Large intestine (tissue), 3 donors: ENCODE measurements at regions not wholly inside any gene's neighbourhood (a gene's known extent, or its start where the extent isn't known, plus 50 kb on each side); places are given as distances from the start of the nearest gene placed in this dataset.

ENCODE experiments used
- DNase-seq, 2 donors: peaks; one replicate each; pipeline versions ENCODE4 v3.0.0 to v3.0.0-alpha.2; 2013
- H3K27ac ChIP-seq: one replicate; pipeline ENCODE4 v1.5.1; 2013; ENCODE audit warnings: low read length
- H3K27me3 ChIP-seq: 2 replicates; pipeline ENCODE4 v1.6.1; 2013; ENCODE audit warnings: low read length; ENCODE audit not compliant: control insufficient read depth, insufficient read depth
- H3K36me3 ChIP-seq: 2 replicates; pipeline ENCODE4 v1.6.1; 2013; ENCODE audit warnings: low read length; ENCODE audit not compliant: control insufficient read depth, insufficient read depth
- H3K4me1 ChIP-seq: one replicate; pipeline ENCODE4 v1.6.1; 2013; ENCODE audit warnings: low read length; ENCODE audit not compliant: control insufficient read depth, insufficient read depth
- H3K4me3 ChIP-seq: one replicate; pipeline ENCODE4 v1.5.1; 2013; ENCODE audit warnings: low read length
- H3K9me3 ChIP-seq: one replicate; pipeline ENCODE4 v1.6.1; 2013; ENCODE audit warnings: mild to moderate bottlenecking, low read depth, low read length, moderate library complexity; ENCODE audit not compliant: control insufficient read depth
- WGBS: methylation state at CpG from one replicate; pipeline ENCODE4 v1.1.5; 2013; ENCODE audit warnings: low lambda C conversion rate; ENCODE audit not compliant: insufficient coverage; 5-methylcytosine and 5-hydroxymethylcytosine counted together

DNA sequence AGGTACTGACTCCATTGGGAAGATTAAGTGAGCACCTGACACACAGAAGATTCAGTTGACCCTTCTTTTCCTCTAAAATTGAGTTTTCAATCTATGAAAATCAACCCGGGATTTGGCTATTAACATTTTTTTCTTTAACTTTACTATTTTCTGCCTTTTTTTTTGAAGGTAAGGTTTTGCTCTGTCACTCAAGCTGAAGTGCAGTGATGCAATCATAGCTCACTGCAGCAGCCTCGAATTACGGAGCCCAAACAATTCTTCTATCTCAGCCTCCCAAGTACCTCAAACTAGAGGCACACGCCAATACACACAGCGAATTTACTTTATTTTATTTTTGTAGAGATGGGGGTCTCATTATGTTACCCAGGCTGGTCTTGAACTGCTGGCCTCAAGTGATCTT is 1029.5 kb downstream of the MCTP2 start:
- H3K27ac ChIP-seq = no peak overlapping the region
- no peaks in the 10 kb centered on the region for H3K4me1 ChIP-seq
- H3K36me3 ChIP-seq = no peaks in the 10 kb centered on the region
- no peak for DNase-seq
- H3K9me3 ChIP-seq = no peaks in the 10 kb centered on the region
- H3K27me3 ChIP-seq = peaks cover 5% of the 10 kb centered on the region
- WGBS = 50% methylated on average over 1 of the region's 5 CpGs
- H3K4me3 ChIP-seq = no peak overlapping the region

DNA sequence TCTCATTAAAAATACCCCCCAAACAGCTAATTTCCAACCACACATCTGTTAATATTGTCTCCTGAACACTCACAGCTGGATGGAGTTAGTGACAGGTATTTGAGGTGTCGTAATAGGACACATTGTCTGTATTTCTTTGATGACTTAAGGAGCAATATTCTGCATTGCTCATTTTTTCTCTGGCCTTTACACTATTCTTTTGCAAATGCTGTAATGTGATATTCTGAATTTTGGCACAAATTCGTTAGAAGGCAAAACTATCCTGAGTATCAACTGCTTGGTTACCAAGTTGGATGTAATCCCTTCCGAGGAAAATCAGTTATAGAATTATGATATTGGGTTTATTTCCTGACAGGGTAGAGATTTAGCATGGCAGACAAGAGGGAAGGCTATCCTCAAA is 1030.2 kb downstream of the MCTP2 start:
- H3K36me3 ChIP-seq = no peaks in the 10 kb centered on the region
- no peaks in the 10 kb centered on the region for H3K9me3 ChIP-seq
- H3K27me3 ChIP-seq = peaks cover 5% of the 10 kb centered on the region
- no CpG with 5 or more reads among the region's 3 CpGs for WGBS
- H3K27ac ChIP-seq = no peak overlapping the region
- no peak for DNase-seq
- no peak overlapping the region for H3K4me3 ChIP-seq
- no peaks in the 10 kb centered on the region for H3K4me1 ChIP-seq

DNA sequence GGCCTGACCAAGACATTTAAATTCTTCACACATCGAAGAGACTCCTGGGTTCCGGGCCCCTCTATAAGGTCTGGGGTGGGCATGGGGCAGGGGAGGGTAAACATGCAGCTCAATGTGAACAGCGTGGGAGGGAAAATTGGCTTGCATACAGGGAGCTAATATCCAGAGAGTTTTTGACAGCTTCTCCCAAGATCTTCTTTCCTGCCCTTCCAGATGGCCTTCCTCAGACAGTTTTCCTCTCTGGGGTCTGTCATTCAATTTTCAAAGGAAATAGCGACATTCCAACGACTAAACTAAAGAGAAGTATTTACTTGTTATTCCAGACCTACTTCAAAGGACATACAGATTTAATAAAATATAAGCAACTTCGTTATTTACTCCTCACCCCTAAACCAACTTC is 1030.6 kb downstream of the MCTP2 start:
- WGBS = 82% methylated on average over 3 of the region's 6 CpGs
- Histone ChIP-seq H3K9me3 (no peaks in the 10 kb centered on the region), H3K27ac (no peak overlapping the region), H3K4me1 (no peaks in the 10 kb centered on the region), H3K27me3 (peaks cover 5% of the 10 kb centered on the region), H3K36me3 (no peaks in the 10 kb centered on the region), H3K4me3 (no peak overlapping the region)
- no peak for DNase-seq

DNA sequence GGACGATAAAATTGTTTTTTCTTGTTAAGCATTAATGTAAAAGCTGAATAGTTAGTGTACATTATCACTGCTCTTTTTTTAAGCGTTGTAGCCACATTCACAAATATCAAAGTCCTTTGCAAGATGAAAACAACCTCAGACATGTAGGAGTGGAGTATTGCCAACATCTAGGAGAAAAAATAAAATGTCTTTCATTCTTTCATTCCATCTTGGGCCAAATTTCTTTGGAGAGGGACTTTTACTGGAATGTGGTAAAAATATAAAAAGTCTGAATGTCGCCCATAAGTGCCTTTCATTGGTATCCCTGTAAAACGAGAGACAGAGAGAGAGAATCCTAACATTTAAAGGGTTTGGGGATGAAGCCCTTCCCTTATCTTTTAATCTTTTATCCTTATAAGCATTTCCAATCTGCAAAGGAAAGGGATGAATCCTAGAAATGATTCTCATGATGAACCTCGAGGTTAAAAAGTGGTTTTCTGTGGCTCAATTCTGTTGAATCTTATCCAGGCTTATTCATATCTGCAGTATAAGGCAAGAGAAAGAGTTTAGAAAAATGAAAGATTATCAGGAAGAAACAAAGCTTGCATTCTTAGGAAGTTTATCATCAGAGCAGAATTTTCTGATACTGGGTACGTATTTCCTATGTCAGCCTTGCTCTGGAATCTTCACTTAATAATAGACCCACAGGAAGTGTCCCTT is 1031.7 kb downstream of the MCTP2 start:
- Histone ChIP-seq H3K9me3 (no peaks in the 10 kb centered on the region), H3K4me3 (no peak overlapping the region), H3K27ac (no peak overlapping the region), H3K36me3 (no peaks in the 10 kb centered on the region), H3K4me1 (no peaks in the 10 kb centered on the region), H3K27me3 (peaks cover 5% of the 10 kb centered on the region)
- DNase-seq = no peak
- 63% methylated on average over 3 of the region's 6 CpGs for WGBS

DNA sequence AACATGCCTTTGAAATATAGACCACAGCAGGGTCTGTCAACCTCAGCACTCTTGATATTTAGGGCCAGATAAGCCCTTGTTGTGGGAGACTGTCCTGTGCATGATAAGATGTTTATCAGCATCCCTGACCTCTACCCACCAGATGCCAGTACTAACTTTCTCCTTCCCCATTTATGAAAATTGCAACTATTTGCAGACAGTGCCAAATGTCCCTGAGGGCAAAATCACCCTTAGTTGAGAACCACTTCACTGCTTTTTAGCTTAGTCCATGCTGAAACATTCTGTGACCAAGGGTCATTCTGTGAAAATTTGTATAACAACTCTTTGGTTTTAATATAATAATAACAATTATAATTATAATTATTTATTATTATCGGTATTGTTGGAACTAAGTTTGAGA is 1032.4 kb downstream of the MCTP2 start:
- Histone ChIP-seq H3K4me1 (no peaks in the 10 kb centered on the region), H3K27me3 (peaks cover 5% of the 10 kb centered on the region), H3K36me3 (no peaks in the 10 kb centered on the region), H3K27ac (no peak overlapping the region), H3K9me3 (no peaks in the 10 kb centered on the region), H3K4me3 (no peak overlapping the region)
- DNase-seq = no peak
- no CpG with 5 or more reads among the region's 1 CpG for WGBS

DNA sequence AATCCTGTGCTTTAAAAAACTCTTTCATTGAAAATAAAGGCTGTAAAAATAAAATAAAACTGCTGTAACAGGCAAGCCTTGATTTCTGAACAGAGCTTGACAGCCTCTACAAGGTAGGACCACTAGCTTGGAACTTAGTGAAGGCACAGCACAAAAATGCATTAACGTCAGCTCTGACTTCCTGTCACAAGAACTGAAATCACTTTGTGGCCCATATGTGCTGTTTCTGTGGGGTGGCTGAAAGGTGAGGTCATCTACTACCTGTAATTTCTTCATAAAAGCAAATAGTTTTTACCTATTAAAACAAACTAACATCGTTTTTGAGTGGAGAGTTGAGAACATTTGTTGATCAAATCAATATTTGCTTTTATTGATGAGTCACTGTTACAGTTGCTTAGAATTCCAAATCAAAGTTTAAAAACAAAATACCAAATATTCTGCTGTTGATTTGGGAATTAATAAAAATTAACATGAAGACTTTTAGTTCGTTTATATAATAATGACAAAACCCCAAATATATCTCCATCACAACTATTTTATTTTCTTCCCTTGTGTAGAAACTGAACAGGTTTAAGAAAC is 1034.1 kb downstream of the MCTP2 start:
- no peaks in the 10 kb centered on the region for H3K9me3 ChIP-seq
- no peak overlapping the region for H3K27ac ChIP-seq
- H3K4me3 ChIP-seq = no peak overlapping the region
- no peaks in the 10 kb centered on the region for H3K4me1 ChIP-seq
- 88% methylated on average over 2 of the region's 3 CpGs for WGBS
- no peak for DNase-seq
- no peaks in the 10 kb centered on the region for H3K36me3 ChIP-seq
- H3K27me3 ChIP-seq = no peaks in the 10 kb centered on the region

DNA sequence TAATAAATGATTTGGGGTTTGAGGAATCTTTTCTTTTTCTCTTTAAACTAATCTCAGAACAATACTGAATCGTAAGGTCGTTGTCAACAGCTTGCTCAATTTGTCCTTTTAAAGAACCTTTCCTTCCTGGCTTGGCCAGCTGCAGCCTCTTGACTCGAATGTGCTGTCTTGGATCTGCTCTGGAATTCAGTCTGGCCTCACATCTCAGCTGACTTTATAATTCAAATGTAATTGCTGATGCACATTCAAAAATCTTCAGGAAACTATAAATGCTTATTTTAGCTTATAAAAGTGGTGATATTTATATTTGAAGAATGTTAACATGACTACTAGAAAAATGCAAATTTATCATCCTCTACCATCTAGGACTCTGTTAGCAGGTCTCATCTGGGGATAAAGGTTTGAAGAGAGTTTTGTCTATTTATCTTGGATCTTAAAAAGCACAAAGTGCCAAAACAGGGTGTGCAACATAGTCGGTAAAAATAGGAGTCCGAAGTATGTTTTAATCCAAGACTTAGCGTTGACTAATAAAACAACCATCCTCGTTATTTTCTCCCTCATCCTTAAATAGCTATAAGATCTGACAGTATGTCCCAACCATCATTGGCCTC is 1035.2 kb downstream of the MCTP2 start:
- no peak for DNase-seq
- no peaks in the 10 kb centered on the region for H3K36me3 ChIP-seq
- H3K27me3 ChIP-seq = no peaks in the 10 kb centered on the region
- H3K27ac ChIP-seq = no peak overlapping the region
- WGBS = 73% methylated on average over 4 of the region's 7 CpGs
- no peaks in the 10 kb centered on the region for H3K4me1 ChIP-seq
- no peaks in the 10 kb centered on the region for H3K9me3 ChIP-seq
- no peak overlapping the region for H3K4me3 ChIP-seq

DNA sequence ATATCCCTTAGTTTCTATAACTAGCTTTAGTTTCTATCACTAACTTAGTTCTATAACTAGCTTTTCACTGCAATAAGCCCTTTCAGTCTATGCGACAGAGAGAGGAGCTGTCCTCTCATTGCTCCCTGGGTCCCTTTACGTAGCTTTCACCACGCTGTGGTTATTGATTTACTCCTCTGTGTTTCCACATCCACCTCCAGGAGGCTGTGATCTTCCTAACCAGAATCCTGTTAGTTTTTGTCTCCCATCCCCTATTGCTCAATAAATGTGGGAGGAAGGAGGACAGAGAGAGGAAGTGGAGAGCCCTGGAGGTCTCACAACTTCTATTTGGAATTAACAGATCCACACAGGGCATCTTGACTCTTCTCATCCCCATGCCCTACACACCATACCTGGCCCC is 1036.1 kb downstream of the MCTP2 start:
- no peaks in the 10 kb centered on the region for H3K4me1 ChIP-seq
- WGBS = no CpG with 5 or more reads among the region's 3 CpGs

DNA sequence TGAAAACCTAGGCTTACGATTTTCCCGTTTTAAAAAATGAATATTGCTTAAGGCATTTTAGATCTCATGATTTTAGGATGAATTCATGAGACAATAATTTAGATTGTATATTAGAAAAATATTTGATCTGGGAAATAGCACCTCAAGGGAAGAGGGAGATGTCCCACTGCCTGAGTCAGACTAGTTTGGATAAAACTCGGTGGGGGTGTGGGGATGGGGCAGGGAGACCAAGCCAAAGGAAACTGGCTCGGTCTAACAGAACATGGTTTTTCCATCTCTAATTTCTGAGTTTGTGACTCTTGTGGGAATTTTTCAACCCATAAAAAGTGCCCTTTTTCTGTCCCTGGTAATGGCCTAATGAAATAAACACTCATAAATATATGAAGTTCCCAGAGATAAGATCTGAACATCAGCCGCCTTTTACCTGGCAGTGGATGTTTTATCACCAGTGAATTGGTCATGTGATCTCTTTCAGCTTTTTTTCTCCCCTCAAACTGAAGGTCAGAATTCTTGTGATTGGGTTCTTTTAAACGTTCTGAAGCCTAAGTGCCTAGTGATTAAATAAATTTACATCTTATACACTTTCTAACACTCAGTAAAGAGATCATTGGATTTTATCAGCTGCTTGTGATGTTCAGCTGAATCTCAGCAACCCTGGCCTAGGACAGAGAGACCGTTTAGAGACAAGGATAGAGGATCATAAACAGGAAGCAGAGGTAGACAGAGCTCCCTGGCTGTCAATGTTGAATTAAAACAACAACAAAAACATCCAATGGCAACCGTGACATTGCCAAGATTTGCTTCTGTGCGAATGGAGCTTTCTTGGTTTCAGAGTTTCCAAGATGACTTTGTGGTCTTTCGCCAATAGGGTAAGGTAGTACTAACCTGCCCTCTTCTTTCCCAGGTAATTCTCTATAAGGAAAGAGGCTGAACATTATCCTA is 1038.2 kb downstream of the MCTP2 start:
- Histone ChIP-seq H3K27me3 (no peaks in the 10 kb centered on the region), H3K27ac (no peak overlapping the region), H3K9me3 (no peaks in the 10 kb centered on the region), H3K36me3 (no peaks in the 10 kb centered on the region), H3K4me1 (no peaks in the 10 kb centered on the region), H3K4me3 (no peak overlapping the region)
- DNase-seq = no peak
- 70% methylated on average over 4 of the region's 10 CpGs for WGBS

More for the DNA sequence above, 1036.1 kb downstream of the MCTP2 start:
- H3K36me3 ChIP-seq = no peaks in the 10 kb centered on the region
- no peak for DNase-seq
- H3K27ac ChIP-seq = no peak overlapping the region
- H3K27me3 ChIP-seq = no peaks in the 10 kb centered on the region
- H3K9me3 ChIP-seq = no peaks in the 10 kb centered on the region
- no peak overlapping the region for H3K4me3 ChIP-seq

DNA sequence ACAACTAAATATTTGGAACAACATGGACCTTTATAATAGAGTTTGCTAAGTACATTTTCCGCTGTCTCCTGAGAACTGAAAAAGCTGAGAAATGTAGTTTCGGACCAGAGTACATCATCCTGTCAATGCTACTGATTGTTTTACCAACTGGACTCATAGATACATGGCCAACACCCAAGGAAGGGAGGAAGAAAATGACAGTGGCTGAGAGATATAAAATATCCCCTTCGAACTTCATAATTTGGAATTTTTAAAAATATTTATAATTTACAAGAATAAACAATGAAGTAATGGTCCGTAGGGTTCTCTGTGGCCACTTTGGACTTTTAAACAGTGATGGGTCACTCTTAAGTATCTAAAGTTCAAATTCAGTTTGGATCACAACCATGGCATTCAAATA is 1042.7 kb downstream of the MCTP2 start:
- Histone ChIP-seq H3K9me3 (no peaks in the 10 kb centered on the region), H3K27ac (no peak overlapping the region), H3K4me1 (no peaks in the 10 kb centered on the region), H3K36me3 (no peaks in the 10 kb centered on the region), H3K4me3 (no peak overlapping the region), H3K27me3 (no peaks in the 10 kb centered on the region)
- WGBS = no CpG with 5 or more reads among the region's 4 CpGs
- DNase-seq = no peak
